Omental fat pad (tissue), 3 donors: ENCODE measurements at regions not wholly inside any gene's neighbourhood (a gene's known extent, or its start where the extent isn't known, plus 50 kb on each side); places are given as distances from the start of the nearest gene placed in this dataset.

Experiments used
- ATAC-seq: fragments of 150-250 bp; one replicate; pipeline ENCODE4 v1.9.1; 2016; ENCODE audit warnings: mild to moderate bottlenecking, moderate library complexity; ENCODE audit not compliant: low FRiP score
- DNase-seq: peaks from one replicate; pipeline ENCODE4 v3.0.0-alpha.2; 2019; ENCODE audit warnings: low spot score
- CTCF ChIP-seq, 3 donors: fragments of 450-650 bp; IDR thresholded peaks; one replicate each; pipeline ENCODE4 v1.5.1; 2016 to 2017; ENCODE audit warnings: antibody characterized with exemption in 3 of 3, mild to moderate bottlenecking in 3 of 3, moderate library complexity in 2 of 3

GRCh38 chr1:80987106-80987505, 813.6 kb upstream of the ADGRL2 start:
- no peak for TF ChIP-seq CTCF (IDR thresholded peaks at IDR 0.05)
- ATAC-seq: no peak
- no peak for DNase-seq

GRCh38 chr1:80982831-80983230, 817.9 kb upstream of the ADGRL2 start:
- DNase-seq: no peak
- no peak for ATAC-seq
- TF ChIP-seq CTCF (IDR thresholded peaks at IDR 0.05): no peak

GRCh38 chr1:80973101-80973500, 827.6 kb upstream of the ADGRL2 start:
- no peak for TF ChIP-seq CTCF (IDR thresholded peaks at IDR 0.05)
- DNase-seq (no peak), ATAC-seq (no peak)

- no peak for TF ChIP-seq CTCF (IDR thresholded peaks at IDR 0.05)
- no peak for DNase-seq
- no peak for ATAC-seq
Observed at GRCh38 chr1:80966266-80966665, 834.5 kb upstream of the ADGRL2 start.

- no peak for TF ChIP-seq CTCF (IDR thresholded peaks at IDR 0.05)
- DNase-seq (no peak), ATAC-seq (no peak)
Observed at GRCh38 chr1:80962564-80962963, 838.2 kb upstream of the ADGRL2 start.

GRCh38 chr1:80961464-80962190, 839.1 kb upstream of the ADGRL2 start:
- no peak for DNase-seq
- ATAC-seq: no peak
- TF ChIP-seq CTCF (IDR thresholded peaks at IDR 0.05): no peak

- no peak for TF ChIP-seq CTCF (IDR thresholded peaks at IDR 0.05)
- ATAC-seq: no peak
- DNase-seq: no peak
Observed at GRCh38 chr1:80933346-80933745, 867.4 kb upstream of the ADGRL2 start.
